Fibroblast of villous mesenchyme (primary cell): ENCODE measurements at regions not wholly inside any gene's neighbourhood (a gene's known extent, or its start where the extent isn't known, plus 50 kb on each side); places are given as distances from the start of the nearest gene placed in this dataset.

Source experiments
- DNase-seq: peaks from one replicate; pipeline ENCODE4 v3.0.0-alpha.2; 2010; ENCODE audit warnings: low read depth
- H3K4me3 ChIP-seq: 2 replicates; pipeline ENCODE4 v1.5.1; 2011; ENCODE audit warnings: low read depth, mild to moderate bottlenecking, low read length
- CTCF ChIP-seq: IDR thresholded peaks from 2 replicates; pipeline ENCODE4 v1.5.1; 2012; ENCODE audit warnings: low read depth, mild to moderate bottlenecking, low read length; ENCODE audit not compliant: insufficient read depth

DNA sequence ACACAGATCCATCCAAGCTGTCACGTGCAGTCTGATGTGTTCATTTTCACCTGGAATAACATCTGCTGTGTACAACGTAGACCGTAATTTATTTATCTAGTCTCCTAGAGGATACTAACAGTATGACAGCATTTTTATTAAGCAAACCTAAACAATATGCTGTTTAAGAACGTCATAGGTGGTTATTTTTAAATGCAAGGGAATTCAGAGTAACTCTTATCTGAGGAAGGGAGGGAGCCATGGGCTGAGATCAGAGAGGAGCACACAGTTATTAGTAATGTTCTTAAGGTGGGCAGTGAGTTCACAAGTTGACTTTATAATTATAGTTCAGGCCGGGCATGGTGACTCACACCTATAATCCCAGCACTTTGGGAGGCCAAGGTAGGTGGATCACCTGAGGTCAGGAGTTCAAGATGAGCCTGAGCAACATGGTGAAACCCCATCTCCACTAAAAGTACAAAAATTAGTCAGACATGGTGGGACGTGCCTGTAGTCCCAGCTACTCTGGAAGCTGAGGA is 193.6 kb downstream of the UACA start:
- no peak overlapping the region for H3K4me3 ChIP-seq
- peak; percentile 65 for DNase-seq
- no peak for TF ChIP-seq CTCF

GRCh38 chr15:70569091-70569713 is 194.2 kb downstream of the UACA start:
- peak; percentile 84 for TF ChIP-seq CTCF
- DNase-seq = peak; percentile 88

DNA sequence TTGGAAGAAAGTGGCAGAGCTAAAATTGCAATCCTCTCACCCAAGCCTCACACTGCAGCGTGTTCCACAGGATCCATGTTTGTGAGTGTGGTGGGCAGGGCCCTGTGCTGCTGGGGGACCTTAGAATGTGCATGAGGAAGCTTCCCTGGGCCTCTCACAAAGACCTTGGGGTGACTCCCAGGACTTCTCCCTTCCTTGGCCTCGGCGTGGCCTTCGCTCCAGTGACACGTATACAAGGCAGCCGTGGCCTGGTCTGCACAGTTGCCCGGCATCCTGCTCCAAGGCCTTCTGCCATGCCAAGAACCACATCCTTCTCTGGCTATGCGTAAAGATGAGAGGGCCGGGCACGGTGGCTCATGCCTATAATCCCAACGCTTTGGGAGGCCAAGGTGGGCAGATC is 196.4 kb downstream of the UACA start:
- no peak for DNase-seq

More at GRCh38 chr15:70569091-70569713, 194.2 kb downstream of the UACA start:
- H3K4me3 ChIP-seq = no peak overlapping the region

DNA sequence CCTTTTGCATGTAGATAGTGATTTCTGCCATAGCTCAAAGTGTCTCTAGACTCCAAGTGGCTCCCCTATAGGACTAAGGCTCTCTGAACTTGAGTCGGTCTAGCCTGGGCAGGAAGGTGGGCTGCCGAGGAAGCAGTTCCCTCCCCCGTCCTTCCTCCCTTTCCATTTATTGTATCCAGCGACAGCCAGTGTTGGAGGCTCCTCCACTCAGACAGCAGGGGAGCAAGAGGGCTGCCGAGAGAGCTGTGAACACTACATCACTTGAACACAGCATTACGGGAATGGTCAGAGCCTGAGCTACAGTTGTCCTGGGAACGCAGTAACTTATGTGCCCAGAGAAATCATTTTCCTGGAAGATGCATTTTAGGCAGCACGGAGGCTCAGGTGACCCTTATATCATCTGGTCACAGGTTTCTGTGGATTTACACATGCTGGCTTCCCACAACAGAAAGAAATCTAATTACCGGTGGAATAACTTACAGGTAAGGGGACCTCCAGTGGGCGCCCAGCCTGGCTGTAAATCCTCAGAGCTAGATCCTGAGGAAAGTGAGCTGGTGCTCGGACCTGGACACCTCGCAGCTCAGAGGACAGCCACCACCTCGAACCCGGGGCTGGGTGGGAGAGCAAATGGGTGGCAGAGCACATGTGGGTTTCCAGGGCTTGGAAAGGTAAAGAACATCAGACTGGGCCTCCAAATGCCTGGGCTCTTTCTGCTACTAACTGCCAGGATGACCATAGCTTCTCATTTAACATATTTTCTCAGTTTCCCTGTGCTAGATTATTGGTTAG is 197.1 kb downstream of the UACA start:
- H3K4me3 ChIP-seq = no peak overlapping the region
- peak; percentile 7 for DNase-seq
- no peak for TF ChIP-seq CTCF

More for the DNA sequence above, 196.4 kb downstream of the UACA start:
- no peak for TF ChIP-seq CTCF
- no peak overlapping the region for H3K4me3 ChIP-seq

- DNase-seq = no peak
- H3K4me3 ChIP-seq = no peak overlapping the region
- no peak for TF ChIP-seq CTCF
Measured at GRCh38 chr15:70563561-70564095, 199.7 kb downstream of the UACA start.

DNA sequence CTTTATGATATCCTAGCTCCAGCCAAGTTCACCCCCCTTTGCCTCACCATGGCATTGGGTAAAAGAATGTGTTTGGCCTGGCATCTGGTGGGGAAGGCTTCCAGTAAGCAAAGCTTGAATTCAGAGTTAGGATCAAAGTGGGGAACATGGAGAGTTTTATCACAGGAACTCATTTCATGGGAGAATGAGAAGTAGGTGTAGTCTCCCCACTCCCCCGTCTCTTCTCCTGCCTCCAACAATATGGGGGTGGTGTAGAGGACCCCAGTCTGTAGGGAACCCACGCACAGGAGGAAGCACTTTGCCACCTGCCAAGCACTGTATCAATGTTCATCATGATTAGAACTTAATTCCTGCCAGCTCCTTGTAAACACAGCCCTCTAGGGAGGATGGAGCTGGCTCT is 200.5 kb downstream of the UACA start:
- no peak for TF ChIP-seq CTCF
- H3K4me3 ChIP-seq = no peak overlapping the region
- DNase-seq = no peak
